Heart left ventricle (tissue), 16 donors: ENCODE measurements at regions not wholly inside any gene's neighbourhood (a gene's known extent, or its start where the extent isn't known, plus 50 kb on each side); places are given as distances from the start of the nearest gene placed in this dataset.

Experiments used
- ATAC-seq, 4 donors: fragments of 200-7000 bp; cut with Tn5 transposase; one replicate each; pipeline ENCODE4 v1.9.1; 2020 to 2022; ENCODE audit warnings: moderate library complexity in 4 of 4, mild to moderate bottlenecking in 3 of 4, moderate number of reproducible peaks in 1 of 4
- DNase-seq, 5 donors: peaks; one replicate each; pipeline ENCODE4 v3.0.0-alpha.2; 2020
- H3K27ac ChIP-seq, 12 donors: fragments of 200-600 bp; sonication (generic) in 4 of 12; one replicate each; pipeline versions ENCODE4 v1.5.0 to v1.8.0; 2016 to 2022; ENCODE audit warnings: mild to moderate bottlenecking in 2 of 12
- H3K27me3 ChIP-seq, 9 donors: fragments of 200-600 bp; sonication (generic) in 2 of 9; one replicate each; pipeline versions ENCODE4 v1.5.1 to v1.8.0; 2016 to 2022; ENCODE audit warnings: mild to moderate bottlenecking in 3 of 9
- H3K36me3 ChIP-seq, 9 donors: fragments of 200-600 bp; sonication (generic) in 2 of 9; one replicate each; pipeline versions ENCODE4 v1.5.0 to v1.8.0; 2018 to 2022; ENCODE audit warnings: mild to moderate bottlenecking in 2 of 9
- H3K4me1 ChIP-seq, 12 donors: fragments of 200-600 bp; sonication (generic) in 4 of 12; one replicate each; pipeline versions ENCODE4 v1.5.0 to v1.8.0; 2016 to 2022; ENCODE audit warnings: mild to moderate bottlenecking in 3 of 12
- H3K4me3 ChIP-seq, 12 donors: fragments of 200-600 bp; sonication (generic) in 4 of 12; one replicate each; pipeline versions ENCODE4 v1.5.0 to v1.8.0; 2017 to 2022; ENCODE audit warnings: mild to moderate bottlenecking in 9 of 12, moderate library complexity in 4 of 12
- H3K9me3 ChIP-seq, 12 donors: fragments of 200-600 bp; sonication (generic) in 4 of 12; one replicate each; pipeline versions ENCODE4 v1.5.0 to v1.8.0; 2016 to 2022; ENCODE audit warnings: mild to moderate bottlenecking in 1 of 12
- POLR2A ChIP-seq, 2 donors: fragments of 450-650 bp; IDR thresholded peaks; one replicate each; pipeline ENCODE4 v1.6.1; 2017; ENCODE audit warnings: antibody characterized with exemption in 2 of 2, mild to moderate bottlenecking in 2 of 2, moderate library complexity in 2 of 2
- WGBS, 4 donors: extraction: QIAGEN DNeasy Blood & Tissue Kit in 2 of 4; methylation state at CpG; one replicate each; pipeline versions ENCODE4 v1.1.5 to v1.1.7; 2013 to 2018; 5-methylcytosine and 5-hydroxymethylcytosine counted together
- intact Hi-C, 10 donors: fragments of 100-400 bp; cut with DNase I; formaldehyde crosslinking; loops; one replicate each; pipeline versions ENCODE4 v1.11.1 to v1.14.2; 2022
- TF ChIP-seq, protein P1 (sequence below), 12 donors: fragments of 200-600 bp; sonication (generic) in 4 of 12; IDR thresholded peaks; one replicate each; pipeline versions ENCODE4 v1.5.0 to v1.8.0; 2018 to 2022; ENCODE audit warnings: antibody characterized with exemption in 12 of 12, mild to moderate bottlenecking in 5 of 12
- donor health status: ischemic (EF 13 %, LVEDD 7.1; RV severe dilation, severe dysfunction).
- donor health status: healthy with polysubstance abuse.
- donor health status: DM: no; HTN: yes; CAD: no.
- donor health status: DM: no; HTN: no; CAD: no.
- donor health status: ischemic (EF 25% LVEDD 6.9; RV normal size, moderate dysfunction).
- donor health status: ischemic (EF 25% LVEDD 5.7; RV mildly dilated, moderate dysfunction).
- donor health status: healthy.
- donor health status: DM: yes; HTN: yes; CAD: no.
- donor health status: ischemic (EF 35%, LVEDD 5.7; RV mildly dilated, moderate dysfunction).
- donor health status: nonischemic (EF 11% LVEDD 7.7; RV severe dilation, severe dysfunction).
- donor health status: DM: yes; HTN: yes; CAD: no.
- donor health status: PGD.
- donor health status: ischemic (EF 29% LVEDD 5.4; RV normal size, mild dysfunction).
- donor health status: nonischemic (EF 23%, LVEDD 6.1; RV moderate dilation, normal function).

DNA sequence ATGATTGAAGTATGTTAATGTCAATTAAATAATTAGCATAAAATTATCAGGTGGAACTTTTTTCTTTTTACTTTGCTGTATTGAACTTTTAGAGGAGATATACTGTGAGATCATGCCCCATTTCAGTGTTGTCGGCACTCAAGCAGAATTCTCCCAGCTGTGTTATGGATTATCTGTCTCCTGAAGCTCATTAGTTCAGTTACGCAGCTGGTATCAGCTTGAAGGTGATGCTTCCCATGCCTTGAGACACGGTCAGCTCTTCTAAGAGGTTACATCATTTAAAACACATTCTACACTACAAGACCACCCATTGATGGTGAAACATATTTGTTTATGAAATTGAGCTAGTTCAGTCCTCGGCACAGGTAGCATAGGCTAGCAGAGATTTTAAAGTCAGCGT lies 68.9 kb upstream of the PHACTR2 start:
- H3K36me3 ChIP-seq = no peaks in the 10 kb centered on the region
- no peak for ATAC-seq
- no peak overlapping the region for H3K4me3 ChIP-seq
- DNase-seq = no peak
- 92 to 96% (median 94%) methylated on average over 5 of the region's 5 CpGs for WGBS, 4 donors
- no peaks in the 10 kb centered on the region for H3K27me3 ChIP-seq
- no peak for TF ChIP-seq POLR2A (IDR thresholded peaks at IDR 0.05)
- TF ChIP-seq, protein P1, sequence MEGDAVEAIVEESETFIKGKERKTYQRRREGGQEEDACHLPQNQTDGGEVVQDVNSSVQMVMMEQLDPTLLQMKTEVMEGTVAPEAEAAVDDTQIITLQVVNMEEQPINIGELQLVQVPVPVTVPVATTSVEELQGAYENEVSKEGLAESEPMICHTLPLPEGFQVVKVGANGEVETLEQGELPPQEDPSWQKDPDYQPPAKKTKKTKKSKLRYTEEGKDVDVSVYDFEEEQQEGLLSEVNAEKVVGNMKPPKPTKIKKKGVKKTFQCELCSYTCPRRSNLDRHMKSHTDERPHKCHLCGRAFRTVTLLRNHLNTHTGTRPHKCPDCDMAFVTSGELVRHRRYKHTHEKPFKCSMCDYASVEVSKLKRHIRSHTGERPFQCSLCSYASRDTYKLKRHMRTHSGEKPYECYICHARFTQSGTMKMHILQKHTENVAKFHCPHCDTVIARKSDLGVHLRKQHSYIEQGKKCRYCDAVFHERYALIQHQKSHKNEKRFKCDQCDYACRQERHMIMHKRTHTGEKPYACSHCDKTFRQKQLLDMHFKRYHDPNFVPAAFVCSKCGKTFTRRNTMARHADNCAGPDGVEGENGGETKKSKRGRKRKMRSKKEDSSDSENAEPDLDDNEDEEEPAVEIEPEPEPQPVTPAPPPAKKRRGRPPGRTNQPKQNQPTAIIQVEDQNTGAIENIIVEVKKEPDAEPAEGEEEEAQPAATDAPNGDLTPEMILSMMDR (IDR thresholded peaks at IDR 0.05) = no peak
- peaks cover 0 to 21% (median 11%) of the 10 kb centered on the region in 12 donors for H3K4me1 ChIP-seq
- intact Hi-C loops = no loop called here
- H3K27ac ChIP-seq = no peak overlapping the region
- no peaks in the 10 kb centered on the region for H3K9me3 ChIP-seq

- 52 to 84% (median 68%) methylated on average over 7 of the region's 7 CpGs for WGBS, 4 donors
- no peak for TF ChIP-seq POLR2A (IDR thresholded peaks at IDR 0.05)
- TF ChIP-seq, protein P1 (IDR thresholded peaks at IDR 0.05) = no peak
- Histone ChIP-seq H3K4me1 (peaks cover 0 to 18% (median 11%) of the 10 kb centered on the region in 12 donors), H3K27me3 (no peaks in the 10 kb centered on the region), H3K4me3 (no peak overlapping the region), H3K27ac (no peak overlapping the region), H3K36me3 (no peaks in the 10 kb centered on the region), H3K9me3 (no peaks in the 10 kb centered on the region)
- intact Hi-C loops = no loop called here
- peak in 3 of 4 donors; percentile 22 to 46 (median 41) for ATAC-seq
- no peak for DNase-seq
Observed at GRCh38 chr6:143607974-143608373, 69.8 kb upstream of the PHACTR2 start.

- ATAC-seq (peak in 1 of 4 donors; percentile 30), DNase-seq (no peak)
- Histone ChIP-seq H3K9me3 (no peaks in the 10 kb centered on the region), H3K4me1 (peaks cover 0 to 18% (median 11%) of the 10 kb centered on the region in 12 donors), H3K27me3 (no peaks in the 10 kb centered on the region), H3K27ac (no peak overlapping the region), H3K36me3 (no peaks in the 10 kb centered on the region), H3K4me3 (no peak overlapping the region)
- WGBS, 4 donors = 48 to 67% (median 60%) methylated on average over 7 of the region's 7 CpGs
- intact Hi-C loops = no loop called here
- TF ChIP-seq, protein P1 (IDR thresholded peaks at IDR 0.05) = no peak
- TF ChIP-seq POLR2A (IDR thresholded peaks at IDR 0.05) = no peak
Observed at GRCh38 chr6:143607168-143607567, 70.6 kb upstream of the PHACTR2 start.

GRCh38 chr6:143605906-143606521 lies 71.8 kb upstream of the PHACTR2 start:
- H3K36me3 ChIP-seq = no peaks in the 10 kb centered on the region
- DNase-seq (no peak), ATAC-seq (no peak)
- H3K4me3 ChIP-seq = no peak overlapping the region
- no peaks in the 10 kb centered on the region for H3K9me3 ChIP-seq
- H3K27me3 ChIP-seq = no peaks in the 10 kb centered on the region
- WGBS, 4 donors = 95 to 97% (median 96%) methylated on average over 6 of the region's 6 CpGs
- peaks cover 0 to 18% (median 11%) of the 10 kb centered on the region in 12 donors for H3K4me1 ChIP-seq
- intact Hi-C loops = no loop called here
- no peak overlapping the region for H3K27ac ChIP-seq
- no peak for TF ChIP-seq POLR2A (IDR thresholded peaks at IDR 0.05)
- TF ChIP-seq, protein P1 (IDR thresholded peaks at IDR 0.05) = no peak
